ENCODE measurements at regions not wholly inside any gene's neighbourhood (a gene's known extent, or its start where the extent isn't known, plus 50 kb on each side); places are given as distances from the start of the nearest gene placed in this dataset.

GRCh38 chr17:12398441-12399051 is 267.1 kb upstream of the MYOCD start:
- Mint-ChIP-seq H3K27ac (no peak overlapping the region), H3K36me3 (no peaks in the 10 kb centered on the region), H3K27me3 (ENCODE audit: low read depth) (no peaks in the 10 kb centered on the region), H3K9me3 (peaks cover 4% of the 10 kb centered on the region), H3K4me3 (no peak overlapping the region), H3K4me1 (peaks cover 5% of the 10 kb centered on the region)
- no peak for DNase-seq (ENCODE audit: low spot score in 2 of 2, unreplicated experiment in 2 of 2)
- TF ChIP-seq CTCF (IDR thresholded peaks at IDR 0.05; ENCODE audit: unreplicated experiment), result no peak

GRCh38 chr17:12402963-12403622 is 262.6 kb upstream of the MYOCD start:
- Mint-ChIP-seq H3K4me3 (no peak overlapping the region), H3K4me1 (no peaks in the 10 kb centered on the region), H3K36me3 (no peaks in the 10 kb centered on the region), H3K27me3 (ENCODE audit: low read depth) (no peaks in the 10 kb centered on the region), H3K27ac (no peak overlapping the region), H3K9me3 (no peaks in the 10 kb centered on the region)
- no peak for DNase-seq (ENCODE audit: low spot score in 2 of 2, unreplicated experiment in 2 of 2)
- TF ChIP-seq CTCF (IDR thresholded peaks at IDR 0.05; ENCODE audit: unreplicated experiment), result no peak

GRCh38 chr17:12403881-12404398 is 261.8 kb upstream of the MYOCD start:
- Mint-ChIP-seq H3K4me3 (no peak overlapping the region), H3K4me1 (no peaks in the 10 kb centered on the region), H3K27ac (no peak overlapping the region), H3K36me3 (no peaks in the 10 kb centered on the region), H3K27me3 (ENCODE audit: low read depth) (no peaks in the 10 kb centered on the region), H3K9me3 (no peaks in the 10 kb centered on the region)
- TF ChIP-seq CTCF (IDR thresholded peaks at IDR 0.05; ENCODE audit: unreplicated experiment), result no peak
- no peak for DNase-seq (ENCODE audit: low spot score in 2 of 2, unreplicated experiment in 2 of 2)

- H3K27me3 Mint-ChIP-seq (ENCODE audit: low read depth), result no peaks in the 10 kb centered on the region
- no peaks in the 10 kb centered on the region for H3K4me1 Mint-ChIP-seq
- no peak for TF ChIP-seq CTCF (IDR thresholded peaks at IDR 0.05; ENCODE audit: unreplicated experiment)
- H3K27ac Mint-ChIP-seq, result no peak overlapping the region
- H3K4me3 Mint-ChIP-seq, result no peak overlapping the region
- no peaks in the 10 kb centered on the region for H3K9me3 Mint-ChIP-seq
- H3K36me3 Mint-ChIP-seq, result no peaks in the 10 kb centered on the region
- no peak for DNase-seq (ENCODE audit: low spot score in 2 of 2, unreplicated experiment in 2 of 2)
Measured at GRCh38 chr17:12406623-12407215, 259.0 kb upstream of the MYOCD start.

- DNase-seq (ENCODE audit: low spot score in 2 of 2, unreplicated experiment in 2 of 2), result no peak
- no peak overlapping the region for H3K27ac Mint-ChIP-seq
- no peaks in the 10 kb centered on the region for H3K27me3 Mint-ChIP-seq (ENCODE audit: low read depth)
- H3K4me1 Mint-ChIP-seq, result no peaks in the 10 kb centered on the region
- H3K9me3 Mint-ChIP-seq, result no peaks in the 10 kb centered on the region
- no peaks in the 10 kb centered on the region for H3K36me3 Mint-ChIP-seq
- no peak for TF ChIP-seq CTCF (IDR thresholded peaks at IDR 0.05; ENCODE audit: unreplicated experiment)
- H3K4me3 Mint-ChIP-seq, result no peak overlapping the region
Measured at GRCh38 chr17:12407495-12408252, 258.0 kb upstream of the MYOCD start.
